GM13977 (cell line): ENCODE measurements at regions not wholly inside any gene's neighbourhood (a gene's known extent, or its start where the extent isn't known, plus 50 kb on each side); places are given as distances from the start of the nearest gene placed in this dataset.

Experiments used
- DNase-seq: peaks from one replicate; pipeline ENCODE4 v3.0.0; 2012; ENCODE audit warnings: low spot score
- CTCF ChIP-seq: IDR thresholded peaks from 2 replicates; pipeline ENCODE4 v1.5.1; 2012; ENCODE audit warnings: mild to moderate bottlenecking, control low read depth; ENCODE audit not compliant: insufficient read depth; ENCODE audit errors: extremely low read depth, missing control alignments
- in situ Hi-C: fragments of 300-500 bp; cut with MboI; formaldehyde crosslinking; loops from one replicate; pipeline ENCODE4 v1.12.0; 2022; ENCODE audit warnings: low sequenced_read_pairs, low pct_unique_long_range_greater_than_20kb, mixed read lengths, inconsistent platforms; ENCODE audit not compliant: unreplicated experiment

- TF ChIP-seq CTCF, result no peak
- no peak for DNase-seq
- in situ Hi-C loops, result no loop called here
Measured at GRCh38 chr1:73333847-73334503, 864.0 kb downstream of the LRRIQ3 start.

- TF ChIP-seq CTCF, result no peak
- DNase-seq, result no peak
- in situ Hi-C loops, result no loop called here
Measured at GRCh38 chr1:73331726-73332125, 866.2 kb downstream of the LRRIQ3 start.

GRCh38 chr1:73327998-73328397, 870.0 kb downstream of the LRRIQ3 start:
- no peak for TF ChIP-seq CTCF
- DNase-seq, result no peak
- in situ Hi-C loops, result no loop called here

GRCh38 chr1:73327180-73327793, 870.7 kb downstream of the LRRIQ3 start:
- DNase-seq, result no peak
- TF ChIP-seq CTCF, result no peak
- in situ Hi-C loops, result no loop called here

GRCh38 chr1:73326663-73327062, 871.3 kb downstream of the LRRIQ3 start:
- TF ChIP-seq CTCF, result no peak
- no peak for DNase-seq
- in situ Hi-C loops, result no loop called here

GRCh38 chr1:73310797-73311381, 887.1 kb downstream of the LRRIQ3 start:
- TF ChIP-seq CTCF, result no peak
- in situ Hi-C loops, result no loop called here
- no peak for DNase-seq
